GM19324 (cell line): ENCODE measurements at regions not wholly inside any gene's neighbourhood (a gene's known extent, or its start where the extent isn't known, plus 50 kb on each side); places are given as distances from the start of the nearest gene placed in this dataset.
A peak's percentile ranks its signal among the peaks of the same experiment; 100 is the strongest.

ENCODE experiments used
- ATAC-seq: cut with Tn5 transposase; IDR thresholded peaks from one replicate; pipeline ENCODE4 v1.9.1; 2021; ENCODE audit warnings: mild to moderate bottlenecking, moderate library complexity; ENCODE audit not compliant: unreplicated experiment, low FRiP score

DNA sequence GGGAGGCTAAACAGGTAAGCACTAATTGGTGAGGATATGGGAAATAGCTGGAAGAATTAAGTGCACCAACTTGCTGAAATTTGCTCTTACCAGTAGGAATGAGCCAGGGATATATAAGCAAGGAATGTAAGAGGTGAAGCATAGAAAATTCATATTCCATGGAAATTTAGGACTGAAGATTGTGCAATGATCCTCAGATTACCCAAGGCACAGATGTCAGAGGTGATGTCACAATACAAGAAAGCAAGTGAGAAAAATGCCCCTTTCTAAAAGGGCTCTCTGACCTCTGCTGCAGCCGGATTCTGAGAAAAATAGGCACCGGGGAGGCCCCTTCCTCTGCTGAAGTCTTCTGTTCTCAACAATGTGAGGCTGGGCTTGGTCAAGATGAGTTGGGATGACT lies 112.3 kb upstream of the ZNF678 start:
- ATAC-seq, result no peak

DNA sequence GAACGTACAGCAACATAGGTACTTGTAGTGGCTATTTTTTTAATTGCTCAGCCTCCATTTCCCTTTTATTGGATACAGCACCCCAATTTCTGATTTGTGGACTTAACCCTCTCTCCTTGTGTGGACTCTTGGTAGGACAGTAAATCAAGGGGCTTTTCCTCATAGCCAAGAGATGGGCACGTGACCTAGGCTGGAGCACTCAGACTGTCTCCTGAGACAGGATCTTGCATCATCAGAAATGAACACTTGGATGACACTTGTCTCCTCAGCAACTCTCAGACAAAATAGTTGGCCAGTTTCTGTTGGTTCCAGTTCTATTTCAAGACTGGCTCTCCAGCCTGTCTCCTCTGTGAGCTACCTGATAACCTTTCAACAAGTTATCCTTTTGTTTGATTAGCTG lies 112.9 kb upstream of the ZNF678 start:
- no peak for ATAC-seq

DNA sequence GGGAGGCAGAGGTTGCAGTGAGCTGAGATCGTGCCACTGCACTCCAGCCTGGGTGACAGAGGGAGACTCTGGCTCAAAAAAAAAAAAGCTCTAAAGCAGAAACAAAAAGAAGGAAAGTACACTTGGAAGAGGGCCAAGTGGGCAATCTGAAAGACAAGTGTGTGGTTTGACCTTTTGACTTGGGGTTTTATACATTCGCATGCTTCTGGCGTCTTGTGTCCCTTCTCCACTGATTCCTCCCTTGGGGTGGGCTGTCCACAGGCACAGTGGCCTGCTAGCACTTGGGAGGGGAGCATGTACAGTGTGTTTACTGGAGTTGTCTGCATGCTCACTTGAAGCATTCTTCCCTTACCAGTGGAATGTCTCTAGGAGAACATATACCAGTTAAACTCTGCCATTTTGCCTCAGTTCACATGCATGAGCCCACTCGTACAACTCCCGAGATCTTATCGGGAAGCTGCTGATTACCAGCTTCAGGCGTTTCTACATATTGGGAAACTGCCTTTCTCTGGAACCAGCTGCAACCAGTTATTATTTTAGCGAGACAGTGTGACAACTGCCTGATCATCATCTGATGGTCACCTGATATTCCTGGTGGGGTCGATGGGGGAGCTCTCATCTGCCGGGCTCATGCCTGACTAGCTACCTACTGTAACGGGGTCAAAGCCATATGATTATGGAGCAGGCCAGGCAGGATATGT lies 113.5 kb upstream of the ZNF678 start:
- ATAC-seq, result no peak

DNA sequence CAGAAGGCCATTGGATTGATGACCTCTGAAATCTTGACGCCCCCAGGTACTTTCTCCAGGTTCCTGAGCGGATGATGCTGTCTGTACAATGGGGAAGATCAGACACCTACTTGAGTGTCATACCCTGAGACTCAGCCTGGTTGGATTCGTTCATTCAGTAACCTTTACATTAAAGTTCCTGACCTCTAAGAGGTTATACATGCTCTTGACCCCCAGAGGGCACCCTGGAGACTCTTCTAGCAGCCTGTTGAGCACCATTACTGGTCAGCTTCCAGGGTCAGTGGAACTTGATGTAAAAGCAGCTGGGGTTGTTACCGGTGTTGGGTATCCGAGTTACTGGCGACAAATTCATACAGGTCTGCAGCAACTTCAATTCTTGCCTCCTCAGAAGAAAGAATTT lies 114.3 kb upstream of the ZNF678 start:
- no peak for ATAC-seq

DNA sequence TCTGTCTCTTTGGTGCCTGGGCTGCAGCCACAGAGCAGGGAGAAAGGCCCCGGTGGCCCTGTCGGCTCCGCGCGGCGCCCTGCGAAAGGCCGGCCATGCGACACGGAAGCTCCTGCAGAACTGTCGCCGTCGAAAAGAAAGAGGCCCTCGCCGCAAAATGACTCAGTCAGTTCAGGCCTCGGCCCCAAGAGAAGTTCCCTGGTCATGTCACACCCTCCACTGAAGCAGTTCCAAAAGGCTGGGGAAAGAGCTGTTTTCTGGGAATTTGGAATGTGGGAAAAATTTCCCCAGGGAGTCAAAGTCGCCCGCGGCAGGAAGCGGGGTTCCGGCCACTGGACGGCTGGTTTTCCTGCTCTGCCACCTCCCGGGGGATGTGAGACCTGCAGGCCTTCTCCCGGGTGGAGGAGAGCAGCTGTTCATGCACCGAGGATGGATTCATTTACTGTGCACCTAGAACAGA lies 115.8 kb upstream of the ZNF678 start:
- ATAC-seq, result no peak

DNA sequence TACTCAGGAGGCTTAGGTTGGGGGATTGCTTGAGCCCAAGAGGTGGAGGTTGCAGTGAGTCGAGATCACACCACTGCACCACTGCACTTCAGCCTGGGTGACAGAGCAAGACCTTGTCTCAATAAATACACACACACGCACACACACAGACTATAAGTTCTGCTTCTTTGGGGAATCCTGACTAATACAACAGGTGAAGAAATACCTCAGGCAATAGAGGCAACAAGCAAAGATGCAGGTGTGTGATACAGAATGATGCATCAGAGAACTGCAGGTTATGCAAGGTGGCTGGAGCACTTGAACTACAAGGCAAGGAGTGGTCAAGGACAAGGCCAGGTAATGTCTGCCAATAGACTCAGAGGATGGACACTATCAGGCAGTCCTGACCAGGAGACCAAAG lies 117.6 kb upstream of the ZNF678 start:
- no peak for ATAC-seq

DNA sequence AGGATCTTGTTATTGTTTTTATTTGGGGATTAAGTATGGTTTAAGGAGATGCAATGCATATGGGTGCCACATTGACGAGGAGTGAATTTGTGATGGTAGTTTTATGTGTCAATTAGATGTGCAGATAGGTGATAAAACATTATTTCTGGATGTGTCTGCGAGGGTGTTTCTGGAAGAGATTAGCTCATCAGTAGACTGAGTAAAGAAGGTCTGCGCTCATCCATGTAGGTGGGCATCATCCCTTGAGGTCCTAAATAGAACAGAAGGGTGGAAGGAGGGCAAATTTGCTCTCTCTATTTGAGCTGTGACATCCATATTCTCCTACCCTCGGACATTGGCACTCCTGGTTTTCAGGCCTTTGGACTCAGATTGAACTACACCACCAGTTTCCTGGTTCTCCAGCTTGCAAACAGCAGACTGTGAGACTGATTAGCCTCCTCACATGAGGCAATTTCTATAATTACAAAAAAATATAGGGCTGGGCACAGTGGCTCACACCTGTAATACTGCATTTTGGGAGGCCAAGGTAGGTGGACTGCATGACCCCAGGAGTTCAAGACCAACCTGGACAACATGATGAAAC lies 118.2 kb upstream of the ZNF678 start:
- ATAC-seq, result no peak

DNA sequence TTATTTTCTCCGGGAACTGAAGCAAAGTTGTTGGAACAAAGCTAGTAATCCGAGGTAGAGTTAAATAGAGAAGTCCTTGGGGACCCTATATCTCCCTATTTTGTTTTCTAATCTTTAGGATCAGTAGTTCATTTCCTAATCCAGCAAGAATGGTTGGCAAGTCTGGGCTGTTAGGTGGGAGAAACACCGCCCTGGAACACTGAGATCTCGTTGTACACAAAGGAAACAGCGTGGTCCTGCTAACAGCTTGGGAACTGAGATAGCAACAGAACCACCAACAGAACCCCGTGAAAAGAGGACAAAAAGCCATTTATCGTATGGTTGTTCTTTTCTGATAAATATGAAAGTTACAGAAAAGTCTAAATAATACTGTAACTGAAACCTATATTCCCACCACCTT lies 121.9 kb upstream of the CDC42BPA start:
- no peak for ATAC-seq

DNA sequence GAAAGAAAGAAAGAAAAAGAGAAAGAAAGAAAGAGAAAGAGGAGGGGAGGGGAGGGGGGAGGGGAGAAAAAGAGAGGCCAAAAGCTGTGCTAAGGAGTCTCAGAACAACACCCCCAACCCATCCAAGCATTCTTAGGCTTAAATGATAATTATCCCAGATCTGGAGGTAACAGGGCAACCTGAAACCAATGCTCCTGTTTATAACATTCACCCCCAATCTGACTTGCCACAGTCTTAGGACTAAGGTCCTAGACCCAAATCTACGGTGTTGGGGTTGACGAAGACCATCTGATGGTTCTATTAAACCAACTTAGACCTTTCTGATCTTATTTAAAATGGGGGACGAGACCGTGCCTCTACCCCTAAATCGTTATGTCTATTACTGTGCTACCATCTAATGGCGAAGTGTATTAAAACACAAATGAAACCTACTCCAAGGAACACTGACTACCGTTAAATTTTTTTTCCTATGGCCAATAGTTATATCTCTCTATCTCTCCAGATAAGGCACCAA lies 119.3 kb upstream of the CDC42BPA start:
- ATAC-seq, result peak; percentile 52

DNA sequence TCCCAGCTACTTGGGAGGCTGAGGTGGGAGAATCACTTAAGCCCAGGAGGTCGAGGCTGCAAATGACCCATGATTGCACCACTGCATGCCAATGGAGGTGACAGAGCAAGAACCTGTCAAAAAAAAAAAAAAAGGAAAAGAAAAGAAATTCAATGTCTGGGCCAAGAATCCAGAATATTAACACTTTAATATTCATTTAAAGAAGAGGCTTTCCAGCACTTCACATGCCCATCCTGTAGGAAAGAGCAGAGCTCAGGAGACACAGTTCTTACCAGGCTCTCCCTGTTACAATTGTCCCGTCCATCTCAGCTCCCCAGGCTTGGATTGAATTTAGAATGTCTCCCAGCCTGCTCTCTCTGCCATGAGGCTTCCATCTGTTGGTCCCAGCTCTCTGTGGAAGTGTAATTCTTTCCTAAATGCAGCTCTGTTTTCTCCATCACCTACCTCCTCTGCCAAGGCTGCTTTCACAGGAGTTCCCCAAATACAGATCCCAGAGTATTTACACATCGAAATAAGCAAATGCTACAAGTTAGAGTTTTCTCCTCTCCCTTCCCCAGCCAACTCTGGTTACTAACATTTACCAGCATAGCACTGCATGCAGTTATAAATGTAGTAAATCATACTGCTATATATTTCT lies 116.6 kb upstream of the CDC42BPA start:
- ATAC-seq, result no peak

DNA sequence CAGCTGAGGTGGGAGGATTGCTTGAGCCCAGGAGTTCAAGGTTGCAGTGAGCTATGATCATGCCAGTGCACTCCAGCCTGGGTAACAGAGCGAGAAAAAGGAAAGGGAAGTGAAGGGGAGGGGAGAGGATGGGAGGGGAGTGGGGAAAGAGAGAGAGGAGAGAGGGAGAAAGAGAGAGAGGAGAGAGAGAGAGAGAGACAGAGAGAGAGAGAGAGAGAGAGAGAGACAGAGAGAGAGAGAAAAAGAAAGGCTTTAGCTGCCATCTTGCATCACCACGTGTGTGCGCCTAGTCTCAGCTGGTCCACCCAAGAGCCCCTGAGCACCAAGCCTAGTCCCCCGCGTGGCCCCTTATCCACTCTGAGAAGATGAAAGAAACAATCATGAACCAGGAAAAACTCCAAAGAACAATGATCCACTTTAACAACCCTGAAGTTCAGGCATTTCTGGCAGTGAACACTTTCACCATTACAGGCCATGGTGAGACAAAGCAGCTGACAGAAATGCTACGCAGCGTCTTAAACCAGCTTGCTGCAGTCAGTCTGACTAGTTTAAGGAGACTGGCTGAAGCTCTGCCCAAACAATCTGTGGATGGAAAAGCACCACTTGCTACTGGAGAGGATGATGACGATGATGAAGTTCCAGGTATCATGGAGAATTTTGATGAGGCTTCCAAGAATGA lies 115.5 kb upstream of the CDC42BPA start:
- ATAC-seq, result no peak

DNA sequence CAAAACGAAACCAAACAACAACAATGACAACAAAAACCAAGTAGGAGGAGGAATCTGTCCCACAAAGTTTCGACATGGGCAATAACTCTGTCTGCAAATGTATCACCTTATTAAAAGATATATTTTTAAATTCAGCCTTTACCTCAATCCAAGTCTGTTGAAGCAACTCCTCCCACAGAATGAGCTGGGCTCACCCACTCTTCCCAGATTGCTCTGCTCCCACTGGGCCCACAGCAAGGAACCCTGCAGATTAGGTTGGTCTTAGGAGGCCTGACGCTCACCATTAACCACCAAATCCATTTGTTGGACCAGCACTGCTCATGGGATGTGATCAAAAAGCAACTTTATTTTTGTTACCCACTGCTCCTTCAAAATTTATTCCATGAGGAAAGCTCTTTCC lies 114.7 kb upstream of the CDC42BPA start:
- no peak for ATAC-seq

DNA sequence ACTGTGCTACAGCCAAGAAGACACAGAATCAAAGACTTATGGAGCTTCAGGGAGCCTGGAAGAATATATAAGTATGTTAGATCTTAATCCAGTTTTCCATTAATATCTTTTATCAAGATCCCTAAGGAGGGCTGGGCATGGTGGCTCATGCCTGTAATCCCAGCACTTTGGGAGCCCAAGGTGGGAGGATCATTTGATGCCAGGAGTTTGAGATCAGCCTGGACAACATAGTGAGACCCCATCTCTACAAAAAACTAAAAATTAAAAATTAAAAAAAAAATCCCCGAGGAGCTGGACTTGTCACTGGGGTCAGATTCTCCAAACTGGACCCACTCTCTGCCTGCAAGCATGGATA lies 113.9 kb upstream of the CDC42BPA start:
- no peak for ATAC-seq

DNA sequence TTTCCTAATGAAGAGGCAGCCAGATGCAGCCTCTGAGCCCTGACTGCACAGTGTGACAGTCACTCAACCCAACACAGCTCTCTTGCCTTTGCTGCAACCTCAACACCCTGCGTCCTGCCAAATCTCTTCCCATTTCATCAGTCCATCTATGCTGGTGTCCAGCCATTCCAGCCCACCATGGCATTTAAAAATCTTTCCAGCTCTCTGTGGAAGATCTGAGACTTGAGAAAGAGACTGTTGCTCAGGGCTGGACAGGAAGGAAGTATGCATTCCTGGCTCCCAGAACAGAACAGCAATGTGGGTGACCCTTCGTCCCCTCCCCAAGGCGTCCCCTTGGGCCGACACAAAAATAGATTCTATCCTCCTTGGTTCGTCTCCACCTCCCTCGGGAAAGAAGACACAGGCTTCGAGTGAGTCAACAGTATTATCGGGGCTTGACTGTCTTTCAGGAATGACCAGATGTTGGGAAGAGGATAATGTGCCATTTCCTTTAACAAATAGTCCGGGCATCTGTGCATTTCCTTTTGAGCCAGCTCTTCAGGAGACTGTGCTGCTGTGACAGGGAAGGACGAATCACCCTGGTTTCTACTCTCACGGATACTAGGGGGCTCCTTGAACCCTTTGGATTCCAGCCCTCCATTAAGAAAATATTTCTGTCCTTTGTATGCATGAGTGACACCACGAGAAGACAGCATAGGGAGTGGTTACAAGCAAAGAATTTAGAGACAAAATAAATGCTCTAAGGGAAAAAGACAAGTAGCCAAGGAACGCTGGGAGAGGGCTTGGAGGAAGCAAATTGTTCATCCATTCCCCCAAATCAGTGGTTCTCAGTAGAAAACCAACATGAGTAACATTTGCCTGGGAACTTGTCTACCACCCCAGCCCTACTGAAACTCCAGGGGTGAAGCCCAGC lies 111.4 kb upstream of the CDC42BPA start:
- no peak for ATAC-seq

DNA sequence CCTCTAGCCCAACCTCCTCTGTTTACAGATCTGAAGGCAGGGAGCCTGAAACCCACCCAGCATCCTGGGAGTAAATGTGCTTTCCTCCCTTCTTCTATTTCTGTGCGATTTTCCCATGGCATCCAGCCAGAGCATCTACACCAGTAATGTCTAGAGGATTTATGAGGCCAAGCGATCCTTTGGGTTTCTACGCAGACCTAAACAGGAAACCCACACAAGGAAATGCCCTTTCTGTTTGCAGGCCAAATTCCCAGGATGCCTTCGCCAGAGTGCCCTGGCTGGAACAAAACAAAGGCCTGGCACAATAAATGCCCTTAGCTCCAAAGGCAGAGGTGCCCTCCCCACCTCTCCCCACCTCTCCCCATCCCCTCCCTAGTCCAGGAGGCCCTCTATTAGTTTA lies 110.5 kb upstream of the CDC42BPA start:
- ATAC-seq, result no peak

DNA sequence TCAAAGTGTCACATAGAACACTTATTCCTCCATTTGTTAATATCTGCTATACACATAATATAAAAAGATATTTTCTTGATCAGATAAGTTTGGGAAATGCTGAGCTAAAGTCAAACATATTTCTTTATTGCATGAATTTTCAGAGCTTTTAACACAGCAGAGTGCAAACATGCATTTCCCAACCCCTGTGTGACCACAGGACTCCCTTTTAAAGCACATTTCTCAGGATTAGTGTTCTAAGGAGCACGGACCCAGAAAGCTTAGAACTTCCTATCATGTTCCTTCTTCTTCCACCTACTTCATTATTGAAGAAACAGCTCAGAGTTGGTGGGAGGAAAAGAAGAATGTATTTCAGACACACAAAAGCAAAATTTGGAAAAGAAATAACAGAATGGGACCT lies 109.1 kb upstream of the CDC42BPA start:
- no peak for ATAC-seq

DNA sequence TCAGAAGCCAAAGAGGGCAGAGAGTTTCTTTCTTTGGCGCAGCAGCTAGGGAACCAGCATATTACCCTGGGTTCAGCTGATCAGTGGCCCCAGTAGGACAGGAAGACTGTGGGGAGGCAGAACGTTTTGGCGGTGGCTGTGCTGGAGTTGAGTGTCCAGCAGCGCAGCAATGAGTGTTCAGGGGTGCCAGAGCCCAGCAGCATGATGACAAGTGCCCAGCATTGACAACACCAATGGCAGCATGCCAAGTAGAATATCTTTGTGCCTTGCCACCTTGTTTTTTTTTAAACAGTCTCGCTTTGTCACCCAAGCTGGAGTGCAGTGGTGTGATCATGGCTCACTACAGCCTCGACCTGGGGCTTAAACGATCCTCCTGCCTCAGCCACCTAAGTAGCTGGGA lies 106.7 kb upstream of the CDC42BPA start:
- ATAC-seq, result no peak

DNA sequence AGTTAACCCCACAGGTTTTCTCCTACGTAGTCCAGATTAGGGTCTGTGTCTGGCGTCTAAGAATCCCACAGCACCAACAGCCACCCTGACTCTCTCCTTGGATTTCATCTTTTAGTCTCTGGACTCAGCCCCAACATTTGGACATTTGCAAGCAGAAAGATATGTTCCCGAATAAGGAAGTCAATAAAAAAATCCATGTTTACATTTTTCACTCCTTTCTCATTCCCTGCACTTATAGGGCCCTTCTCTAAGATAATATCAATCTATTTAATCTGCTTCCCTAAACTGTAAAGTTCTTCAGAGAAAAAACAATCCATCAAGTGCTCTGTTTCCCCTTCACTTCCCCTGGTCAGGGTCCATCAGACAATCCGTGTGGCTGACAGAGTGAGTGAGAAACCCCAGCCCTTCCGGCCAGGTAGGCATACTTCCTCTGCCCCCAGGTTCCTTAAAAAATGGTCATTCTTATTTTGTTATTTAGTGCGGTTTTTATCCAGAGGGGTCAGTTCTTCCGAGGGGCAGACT lies 105.9 kb upstream of the CDC42BPA start:
- no peak for ATAC-seq

DNA sequence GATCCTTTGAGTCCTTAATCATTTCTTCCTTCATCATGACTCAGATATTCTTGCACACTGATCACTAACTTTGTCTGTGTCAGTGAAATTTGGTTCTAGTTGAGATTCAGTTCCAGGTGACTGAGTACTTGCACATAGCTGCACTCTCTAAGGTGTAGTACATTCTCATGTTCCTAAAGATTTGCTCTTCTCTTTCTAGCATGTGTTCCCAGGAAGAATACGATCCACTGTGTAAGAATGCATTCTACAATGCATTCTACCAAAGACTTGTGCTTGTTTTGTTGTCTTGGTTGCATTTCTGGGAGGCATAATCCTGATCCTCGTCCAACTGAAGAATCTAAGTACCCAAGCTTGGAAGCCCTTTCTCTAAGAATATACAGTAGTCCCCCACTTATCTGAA lies 104.3 kb upstream of the CDC42BPA start:
- no peak for ATAC-seq

DNA sequence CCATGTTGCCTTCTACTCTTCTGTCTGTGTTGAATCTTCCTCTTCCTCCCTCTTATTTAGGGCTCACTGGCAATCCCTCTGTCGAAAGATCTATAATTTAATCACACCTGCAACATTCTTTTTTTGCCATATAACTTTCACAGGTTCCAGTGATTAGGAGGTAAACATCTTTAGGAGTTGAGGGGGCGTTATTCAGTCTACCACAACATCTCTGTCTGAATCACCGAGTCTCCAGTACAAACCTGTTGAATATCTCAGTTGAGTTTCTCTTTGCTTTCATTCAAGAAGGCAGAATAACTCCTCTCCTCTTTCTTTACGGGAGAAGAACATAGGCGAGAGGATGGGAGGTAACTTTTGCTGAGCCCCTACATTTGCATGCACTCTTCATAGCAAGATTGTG lies 101.9 kb upstream of the CDC42BPA start:
- ATAC-seq, result no peak
